ENCODE measurements at regions not wholly inside any gene's neighbourhood (a gene's known extent, or its start where the extent isn't known, plus 50 kb on each side); places are given as distances from the start of the nearest gene placed in this dataset.

DNA sequence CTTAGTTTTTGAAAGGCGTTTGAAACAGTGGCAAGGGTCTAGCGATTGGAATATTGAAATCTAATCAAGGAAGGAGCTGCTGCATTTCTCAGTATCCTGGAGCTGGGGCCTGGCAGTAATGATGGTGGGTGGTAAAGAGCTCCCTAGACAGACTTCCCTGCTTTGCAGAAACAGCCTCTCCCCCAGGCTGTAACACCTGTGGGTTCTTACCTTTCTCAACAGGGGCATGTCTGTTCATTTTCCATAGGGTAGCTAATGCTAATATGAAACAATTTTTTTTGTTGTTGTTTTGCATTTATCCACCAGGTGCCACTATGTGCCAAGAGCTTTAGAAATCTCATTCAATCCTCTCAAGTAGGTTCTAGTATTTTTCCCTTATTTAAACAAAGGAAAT lies 345.5 kb downstream of the REEP3 start:
- no peak for DNase-seq

- DNase-seq, result no peak
Observed at GRCh38 chr10:63878428-63878827, 357.2 kb downstream of the REEP3 start.

- DNase-seq, result no peak
Observed at GRCh38 chr10:63883861-63884260, 362.7 kb downstream of the REEP3 start.

DNA sequence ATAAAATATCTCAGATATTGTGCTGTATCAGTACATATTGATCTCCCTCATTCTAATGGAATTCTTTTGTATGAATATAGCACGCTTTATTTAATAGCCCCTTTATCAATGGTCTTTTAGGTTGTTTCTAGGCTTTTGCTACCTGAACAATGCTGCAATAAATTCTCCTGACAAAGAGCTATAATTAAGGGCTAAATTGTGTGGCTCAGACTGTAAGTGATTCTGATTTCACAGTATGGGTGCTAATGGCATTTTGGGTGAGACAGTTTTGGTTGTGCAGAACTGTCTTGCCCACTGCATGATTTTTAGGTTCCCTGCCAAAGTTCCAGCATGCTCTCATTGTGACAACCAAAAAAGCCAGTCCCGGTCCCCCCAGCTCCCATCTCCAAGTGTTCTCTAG lies 363.2 kb downstream of the REEP3 start:
- no peak for DNase-seq

GRCh38 chr10:63885156-63885555 lies 364.0 kb downstream of the REEP3 start:
- no peak for DNase-seq

DNA sequence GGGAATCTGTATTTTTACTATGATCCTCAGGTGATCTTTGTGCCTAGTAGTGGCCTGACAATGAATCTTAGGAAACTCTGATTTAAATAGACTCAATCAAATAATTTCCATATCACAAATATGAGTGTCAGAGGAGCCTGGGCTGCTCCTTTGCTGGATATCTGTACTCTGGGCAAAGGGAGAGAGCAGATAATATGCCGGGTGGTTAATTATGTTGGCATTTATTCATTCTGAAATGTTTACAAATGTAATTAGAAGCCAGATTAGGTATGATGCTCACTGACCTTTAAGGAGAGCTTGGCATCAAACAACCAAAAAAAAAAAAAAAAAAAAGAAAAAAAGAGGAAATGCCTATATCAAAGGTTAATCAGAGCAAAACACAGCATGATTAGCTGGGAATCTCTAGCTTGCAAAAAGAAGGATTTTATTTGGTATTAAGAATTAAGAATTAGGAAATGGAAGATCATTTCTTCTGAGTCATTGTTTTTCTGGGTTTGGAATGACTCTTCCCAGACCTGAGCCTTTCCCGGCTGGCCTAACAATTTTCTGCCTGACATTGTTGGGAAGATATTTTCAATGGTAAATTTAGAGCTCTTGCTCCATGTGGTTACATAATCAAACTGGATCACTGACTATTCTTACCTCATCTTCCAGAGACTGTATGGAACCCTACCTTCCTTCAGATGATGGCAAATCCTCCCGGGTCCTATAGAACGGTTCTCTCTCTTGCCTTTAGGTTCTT lies 365.3 kb downstream of the REEP3 start:
- no peak for DNase-seq

- no peak for DNase-seq
Observed at GRCh38 chr10:63887023-63887589, 365.9 kb downstream of the REEP3 start.

- DNase-seq, result no peak
Observed at GRCh38 chr10:63887600-63888370, 366.6 kb downstream of the REEP3 start.

DNA sequence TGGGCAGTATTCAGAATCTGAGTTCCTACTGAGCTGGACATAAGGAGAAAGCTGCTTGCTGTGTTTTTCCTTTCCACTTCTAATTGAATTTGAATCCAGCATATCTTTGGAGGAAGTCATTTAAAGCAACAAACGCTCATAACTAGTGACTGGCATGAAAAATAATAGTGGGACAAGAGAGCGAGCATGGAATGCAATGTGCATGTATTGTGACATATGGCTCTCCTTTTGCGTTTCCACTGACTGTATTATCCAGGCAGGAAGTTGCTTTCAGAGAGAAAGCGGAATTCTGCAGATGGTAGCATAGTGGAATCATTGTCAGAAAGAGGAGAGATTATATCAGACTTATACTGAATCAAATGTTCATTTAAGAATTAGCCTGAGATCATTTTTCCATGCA lies 368.6 kb downstream of the REEP3 start:
- no peak for DNase-seq

DNA sequence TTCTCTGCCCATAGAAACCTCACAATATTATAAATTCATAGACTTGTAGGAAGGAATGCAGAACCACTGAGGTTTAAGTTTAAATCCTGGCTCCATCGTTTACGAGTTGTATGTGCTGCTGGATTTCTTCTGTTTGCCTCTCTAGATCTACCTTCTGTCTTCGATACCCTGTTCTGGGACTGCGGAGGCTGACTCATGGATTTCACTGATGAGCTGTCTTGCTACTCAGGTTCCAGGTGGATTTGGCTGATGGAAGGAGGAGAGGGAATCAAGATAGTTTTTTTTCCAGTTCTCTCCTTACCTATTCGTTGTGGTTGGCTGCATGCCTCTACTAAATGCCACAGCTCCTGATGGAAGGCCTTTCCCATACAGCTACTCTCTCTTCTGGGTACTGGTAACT lies 375.8 kb downstream of the REEP3 start:
- DNase-seq, result no peak

- DNase-seq, result no peak
Observed at GRCh38 chr10:63899673-63900300, 378.6 kb downstream of the REEP3 start.

DNA sequence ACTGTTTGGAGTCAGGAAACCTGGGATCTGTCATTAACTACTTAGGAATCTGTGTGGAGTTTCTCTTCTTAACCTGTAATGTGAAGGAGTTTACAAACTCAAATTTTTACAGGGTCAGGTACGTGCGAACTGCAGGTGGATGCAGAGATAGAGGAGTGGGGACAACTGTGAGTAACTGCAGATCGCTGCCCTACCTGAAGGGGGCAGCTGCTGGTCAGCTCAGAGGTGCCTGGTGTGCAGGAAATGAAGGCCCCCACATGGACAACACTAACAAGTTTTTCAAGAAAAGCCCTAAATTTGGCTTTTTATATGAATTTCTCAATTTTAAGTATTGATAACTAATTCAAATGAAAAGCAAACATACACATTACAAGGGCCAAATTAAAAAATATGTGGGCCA lies 380.0 kb downstream of the REEP3 start:
- DNase-seq, result no peak

GRCh38 chr10:63901881-63902280 lies 380.7 kb downstream of the REEP3 start:
- no peak for DNase-seq

DNA sequence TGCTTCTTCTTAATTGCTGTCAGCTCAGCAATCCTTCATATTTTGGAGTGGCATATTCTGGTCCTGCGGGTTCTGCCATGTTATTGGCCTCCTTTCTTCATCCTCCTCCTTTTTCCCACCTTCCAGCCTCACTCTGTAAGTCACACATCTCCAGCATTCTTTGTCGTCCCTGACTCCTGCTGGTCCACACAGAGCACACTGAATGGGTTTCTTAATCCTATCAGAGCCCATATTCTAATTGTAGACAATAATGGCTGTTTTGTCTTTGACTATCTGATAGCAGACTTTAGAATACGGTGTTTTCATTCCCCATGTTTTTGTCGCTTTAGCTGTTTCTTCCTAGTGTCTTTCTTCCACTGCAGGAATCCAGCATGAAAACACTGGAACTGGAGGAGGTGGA lies 389.6 kb downstream of the REEP3 start:
- no peak for DNase-seq

- DNase-seq, result no peak
Observed at GRCh38 chr10:63915240-63915639, 394.0 kb downstream of the REEP3 start.

GRCh38 chr10:63917363-63917762 lies 396.2 kb downstream of the REEP3 start:
- no peak for DNase-seq

DNA sequence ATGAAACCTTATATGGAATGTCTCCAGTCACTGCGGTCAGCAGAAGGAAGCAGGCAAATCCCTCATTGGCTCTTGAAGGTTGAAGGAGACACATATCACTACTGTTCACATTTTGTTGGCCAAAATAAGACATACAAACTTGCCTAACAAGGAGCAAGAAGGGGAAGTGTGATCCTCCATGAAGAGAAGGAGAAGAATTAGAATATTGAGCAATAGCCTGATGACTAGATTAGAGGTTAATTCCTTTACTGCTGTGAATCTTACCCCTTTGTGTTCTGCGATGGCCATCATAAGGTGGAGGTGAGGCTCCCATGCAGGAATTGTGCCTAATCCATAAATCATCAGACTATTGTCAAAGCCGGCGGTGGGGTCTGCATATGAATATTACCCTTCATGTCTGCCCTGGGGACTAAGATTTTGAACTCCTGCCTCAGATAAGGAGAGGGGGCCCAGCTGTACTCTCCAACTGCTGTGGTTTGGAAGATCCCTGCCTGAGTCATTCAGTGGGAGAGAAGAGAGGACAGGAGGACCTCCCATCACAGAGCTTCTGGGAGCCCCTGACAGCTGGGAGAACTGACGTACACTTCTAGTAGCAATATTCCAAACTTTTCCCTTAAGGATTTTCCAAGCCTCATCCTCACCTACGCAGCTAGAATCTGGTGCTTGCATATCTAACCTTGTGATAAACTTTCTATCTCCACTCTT lies 398.5 kb downstream of the REEP3 start:
- no peak for DNase-seq

DNA sequence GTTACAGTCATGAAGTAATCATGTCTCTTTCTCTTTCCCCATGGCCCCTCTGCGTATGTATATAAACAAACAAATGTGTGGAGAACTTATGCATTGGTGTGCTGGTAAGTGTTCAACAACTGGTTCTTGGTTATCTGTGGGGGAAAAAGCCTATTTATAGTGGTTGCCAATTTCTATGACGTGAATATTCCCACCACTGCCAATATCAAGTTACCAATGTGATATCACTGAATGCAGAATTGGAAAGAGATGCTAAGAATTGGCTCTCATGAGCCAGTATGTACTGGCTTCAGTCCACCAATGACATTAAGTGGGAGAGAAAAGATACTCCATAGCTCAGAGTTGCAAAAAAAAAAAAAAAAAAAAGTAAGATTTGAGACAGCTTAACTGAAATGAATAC lies 399.7 kb downstream of the REEP3 start:
- DNase-seq, result no peak

GRCh38 chr10:63921908-63922467 lies 400.8 kb downstream of the REEP3 start:
- no peak for DNase-seq

- no peak for DNase-seq
Observed at GRCh38 chr10:63922468-63923284, 401.5 kb downstream of the REEP3 start.

DNA sequence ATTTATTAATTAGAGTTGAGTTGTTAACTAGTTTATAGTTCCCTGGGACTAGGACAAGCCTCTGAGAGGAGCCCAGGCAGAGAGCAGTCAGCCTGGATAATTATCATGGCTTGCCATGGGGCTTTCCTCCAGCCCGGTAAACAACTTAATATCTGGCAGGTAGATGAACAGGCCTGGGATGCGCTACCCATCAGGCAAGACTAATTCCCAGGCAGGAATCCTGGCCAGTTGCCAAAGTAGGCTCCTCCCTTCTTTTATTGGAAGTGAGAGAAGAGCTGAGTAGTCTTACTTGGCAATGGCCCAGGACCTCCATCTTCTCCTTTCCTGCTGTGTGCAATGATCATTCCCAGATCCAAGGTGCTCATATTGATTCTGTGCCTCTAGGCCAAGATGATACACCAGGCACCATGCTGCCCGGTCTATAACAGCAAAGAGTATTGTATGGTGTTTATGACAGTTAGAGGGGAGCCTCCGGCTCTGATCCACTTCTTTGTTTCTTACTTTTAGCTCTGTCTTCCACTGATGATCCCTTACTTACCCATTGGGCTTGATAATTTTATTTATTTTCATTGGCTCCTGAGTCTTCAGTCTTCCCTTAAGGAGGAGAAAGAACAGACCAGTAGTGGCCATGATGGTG lies 408.7 kb downstream of the REEP3 start:
- no peak for DNase-seq
